ENCODE measurements at regions not wholly inside any gene's neighbourhood (a gene's known extent, or its start where the extent isn't known, plus 50 kb on each side); places are given as distances from the start of the nearest gene placed in this dataset.
A peak's percentile ranks its signal among the peaks of the same experiment; 100 is the strongest.
"Not testable (repeated sequence)": the region's sequence is repeated elsewhere in the genome, so short reads cannot be mapped to it uniquely, and the experiment has no call there.

- no peak for DNase-seq (ENCODE audit: low read depth)
Observed at GRCh38 chr2:67571785-67572718, 174.9 kb downstream of the ETAA1 start.

GRCh38 chr2:67572721-67573435 is 175.7 kb downstream of the ETAA1 start:
- no peak for DNase-seq (ENCODE audit: low read depth)

- no peak for DNase-seq (ENCODE audit: low read depth)
Observed at GRCh38 chr2:67574230-67574629, 177.1 kb downstream of the ETAA1 start.

- no peak for DNase-seq (ENCODE audit: low read depth)
Observed at GRCh38 chr2:67576226-67576625, 179.1 kb downstream of the ETAA1 start.

GRCh38 chr2:67576991-67577390 is 179.9 kb downstream of the ETAA1 start:
- no peak for DNase-seq (ENCODE audit: low read depth)

GRCh38 chr2:67579216-67579615 is 182.1 kb downstream of the ETAA1 start:
- no peak for DNase-seq (ENCODE audit: low read depth)

GRCh38 chr2:67579806-67580205 is 182.7 kb downstream of the ETAA1 start:
- no peak for DNase-seq (ENCODE audit: low read depth)

GRCh38 chr2:67581751-67582150 is 184.6 kb downstream of the ETAA1 start:
- DNase-seq (ENCODE audit: low read depth) = no peak

- no peak for DNase-seq (ENCODE audit: low read depth)
Observed at GRCh38 chr2:67583185-67583584, 186.1 kb downstream of the ETAA1 start.

GRCh38 chr2:67585400-67585799 is 188.3 kb downstream of the ETAA1 start:
- DNase-seq (ENCODE audit: low read depth) = no peak

GRCh38 chr2:67589121-67589520 is 192.0 kb downstream of the ETAA1 start:
- not testable (repeated sequence) for DNase-seq (ENCODE audit: low read depth)

- not testable (repeated sequence) for DNase-seq (ENCODE audit: low read depth)
Observed at GRCh38 chr2:67594522-67594921, 197.4 kb downstream of the ETAA1 start.

- DNase-seq (ENCODE audit: low read depth) = no peak
Observed at GRCh38 chr2:67596871-67597270, 199.7 kb downstream of the ETAA1 start.

GRCh38 chr2:67599561-67599960 is 202.4 kb downstream of the ETAA1 start:
- no peak for DNase-seq (ENCODE audit: low read depth)

GRCh38 chr2:67600222-67600871 is 203.2 kb downstream of the ETAA1 start:
- DNase-seq (ENCODE audit: low read depth) = no peak

- peak; percentile 42 for DNase-seq (ENCODE audit: low read depth)
Observed at GRCh38 chr2:67600946-67601345, 203.8 kb downstream of the ETAA1 start.

- DNase-seq (ENCODE audit: low read depth) = no peak
Observed at GRCh38 chr2:67604360-67604759, 207.2 kb downstream of the ETAA1 start.

GRCh38 chr2:67612576-67613042 is 215.5 kb downstream of the ETAA1 start:
- DNase-seq (ENCODE audit: low read depth) = no peak

- DNase-seq (ENCODE audit: low read depth) = no peak
Observed at GRCh38 chr2:67613227-67613626, 216.1 kb downstream of the ETAA1 start.

GRCh38 chr2:67614454-67614853 is 217.3 kb downstream of the ETAA1 start:
- no peak for DNase-seq (ENCODE audit: low read depth)

GRCh38 chr2:67616749-67617148 is 219.6 kb downstream of the ETAA1 start:
- peak; percentile 55 for DNase-seq (ENCODE audit: low read depth)

- DNase-seq (ENCODE audit: low read depth) = no peak
Observed at GRCh38 chr2:67619204-67619603, 222.1 kb downstream of the ETAA1 start.

- not testable (repeated sequence) for DNase-seq (ENCODE audit: low read depth)
Observed at GRCh38 chr2:67623741-67624140, 226.6 kb downstream of the ETAA1 start.
